CD14-positive monocyte (primary cell): ENCODE measurements at regions not wholly inside any gene's neighbourhood (a gene's known extent, or its start where the extent isn't known, plus 50 kb on each side); places are given as distances from the start of the nearest gene placed in this dataset.

Experiments
- DNase-seq, 3 donors: peaks; one replicate each; pipeline ENCODE4 v3.0.0-alpha.2; 2011 to 2022
- H2AFZ ChIP-seq: 2 replicates; pipeline ENCODE4 v1.6.0; 2012; ENCODE audit warnings: mild to moderate bottlenecking, low read depth, low read length, inconsistent platforms; ENCODE audit not compliant: insufficient read depth, poor library complexity, severe bottlenecking
- H3K27ac ChIP-seq, 2 donors: 1 replicate in 1 of 2; 2 replicates in 1 of 2; pipeline ENCODE4 v1.5.1; 2012 to 2013; ENCODE audit warnings: low read length in 2 of 2, control low read depth in 1 of 2, inconsistent platforms in 1 of 2, low read depth in 1 of 2, mild to moderate bottlenecking in 1 of 2
- H3K27me3 ChIP-seq, 2 donors: one replicate each; pipeline versions ENCODE4 v1.6.0 to v1.6.1; 2011 to 2013; ENCODE audit warnings: low read length in 2 of 2; ENCODE audit not compliant: control insufficient read depth in 2 of 2, insufficient read depth in 2 of 2
- H3K36me3 ChIP-seq, 2 donors: replicated peaks in 1 of 2; 1 replicate in 1 of 2; 2 replicates in 1 of 2; pipeline versions ENCODE4 v1.5.1 to v1.6.1; 2012 to 2013; ENCODE audit warnings: low read length in 2 of 2, control low read depth in 1 of 2, inconsistent platforms in 1 of 2, mild to moderate bottlenecking in 1 of 2; ENCODE audit not compliant: insufficient read depth in 2 of 2, control insufficient read depth in 1 of 2
- H3K4me1 ChIP-seq, 2 donors: 1 replicate in 1 of 2; 2 replicates in 1 of 2; pipeline versions ENCODE4 v1.5.1 to v1.6.1; 2012 to 2013; ENCODE audit warnings: low read length in 2 of 2, control low read depth in 1 of 2, inconsistent platforms in 1 of 2, mild to moderate bottlenecking in 1 of 2, moderate library complexity in 1 of 2; ENCODE audit not compliant: insufficient read depth in 2 of 2, control insufficient read depth in 1 of 2
- H3K4me2 ChIP-seq: replicated peaks from 2 replicates; pipeline ENCODE3; 2012; ENCODE audit warnings: low read length, moderate library complexity, mild to moderate bottlenecking; ENCODE audit not compliant: poor library complexity, severe bottlenecking; ENCODE audit errors: extremely low read depth
- H3K4me3 ChIP-seq, 3 experiments: fragments of 200-600 bp in 1 of 3; sonication (generic) in 1 of 3; replicated peaks in 1 of 3; 1 replicate in 2 of 3; 2 replicates in 1 of 3; pipeline ENCODE4 v1.5.1; 2011 to 2013; ENCODE audit warnings: low read length in 3 of 3, mild to moderate bottlenecking in 3 of 3, control low read depth in 2 of 3, low read depth in 2 of 3, inconsistent platforms in 1 of 3, moderate library complexity in 1 of 3
- H3K79me2 ChIP-seq: 2 replicates; pipeline ENCODE4 v1.6.0; 2012; ENCODE audit warnings: mild to moderate bottlenecking, control low read depth, inconsistent platforms, low read length, moderate library complexity; ENCODE audit not compliant: insufficient read depth
- H3K9ac ChIP-seq: 2 replicates; pipeline ENCODE4 v1.6.0; 2017; ENCODE audit warnings: low read length, mild to moderate bottlenecking; ENCODE audit not compliant: insufficient read depth, poor library complexity, severe bottlenecking
- H3K9me3 ChIP-seq, 2 donors: replicated peaks in 1 of 2; 1 replicate in 1 of 2; 2 replicates in 1 of 2; pipeline versions ENCODE4 v1.5.1 to v1.6.1; 2012 to 2013; ENCODE audit warnings: low read length in 2 of 2, control low read depth in 1 of 2; ENCODE audit not compliant: control insufficient read depth in 1 of 2, insufficient read depth in 1 of 2
- H4K20me1 ChIP-seq: 2 replicates; pipeline ENCODE4 v1.6.0; 2012; ENCODE audit warnings: mild to moderate bottlenecking, low read length, control low read depth, moderate library complexity; ENCODE audit not compliant: insufficient read depth
- H3K27ac Mint-ChIP-seq, 7 donors: one replicate each; pipeline ENCODE4 v1.8.0; 2020; ENCODE audit warnings: mild to moderate bottlenecking in 7 of 7, mixed read lengths in 7 of 7, moderate library complexity in 6 of 7, inconsistent platforms in 2 of 7
- H3K27me3 Mint-ChIP-seq, 3 donors: one replicate each; pipeline ENCODE4 v1.8.0; 2021 to 2022; ENCODE audit warnings: low read depth in 3 of 3, mild to moderate bottlenecking in 3 of 3, mixed read lengths in 3 of 3, moderate library complexity in 3 of 3, inconsistent platforms in 1 of 3
- H3K36me3 Mint-ChIP-seq, 2 donors: one replicate each; pipeline ENCODE4 v1.8.0; 2020; ENCODE audit warnings: mixed read lengths in 2 of 2, inconsistent platforms in 1 of 2, mild to moderate bottlenecking in 1 of 2
- H3K4me1 Mint-ChIP-seq: one replicate; pipeline ENCODE4 v1.8.0; 2020; ENCODE audit warnings: mild to moderate bottlenecking, mixed read lengths
- H3K4me3 Mint-ChIP-seq, 2 donors: one replicate each; pipeline ENCODE4 v1.8.0; 2020; ENCODE audit warnings: mild to moderate bottlenecking in 2 of 2, mixed read lengths in 2 of 2, moderate library complexity in 1 of 2
- H3K9me3 Mint-ChIP-seq, 7 donors: one replicate each; pipeline ENCODE4 v1.8.0; 2020 to 2022; ENCODE audit warnings: mixed read lengths in 7 of 7, mild to moderate bottlenecking in 6 of 7, moderate library complexity in 6 of 7, inconsistent platforms in 2 of 7
- CTCF ChIP-seq: fragments of 200-600 bp; IDR thresholded peaks from one replicate; pipeline ENCODE4 v1.8.0; 2022; ENCODE audit warnings: antibody characterized with exemption, mild to moderate bottlenecking
- whole genome bisulfite sequencing: methylation state at CpG from one replicate; pipeline ENCODE4 v1.1.5; 2013; ENCODE audit warnings: missing lambda C conversion rate; ENCODE audit not compliant: insufficient coverage; 5-methylcytosine and 5-hydroxymethylcytosine counted together
- intact Hi-C, 2 donors: fragments of 100-400 bp; cut with micrococcal nuclease; formaldehyde crosslinking; loops; one replicate each; pipeline versions ENCODE4 v1.15.0 to v1.15.1; 2023

DNA sequence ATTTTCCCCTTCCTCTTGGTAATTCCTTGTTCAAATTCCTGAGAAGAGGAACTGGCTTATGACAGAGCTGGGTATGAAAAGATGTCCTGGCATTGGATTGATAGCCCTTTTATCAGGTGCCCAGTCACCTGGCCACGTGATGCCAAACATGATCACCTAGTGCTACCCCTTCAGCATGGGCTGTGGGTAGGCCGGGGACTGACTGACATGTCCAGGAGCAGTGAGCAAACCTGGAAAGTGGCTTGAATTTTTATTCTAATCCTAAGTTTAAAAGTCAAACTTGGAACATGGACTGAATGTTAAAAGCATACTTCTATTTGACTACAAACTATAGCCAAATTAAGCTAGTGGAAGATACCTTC is 99.7 kb upstream of the CXCL13 start:
- no peaks in the 10 kb centered on the region for H3K79me2 ChIP-seq
- peaks cover 0 to 3% (median 0%) of the 10 kb centered on the region in 7 donors for H3K9me3 Mint-ChIP-seq
- H3K4me1 Mint-ChIP-seq, result no peaks in the 10 kb centered on the region
- H3K27ac ChIP-seq, result no peak overlapping the region
- H3K36me3 ChIP-seq, result no peaks in the 10 kb centered on the region
- H3K4me2 ChIP-seq, result no peak overlapping the region
- no peaks in the 10 kb centered on the region for H3K9me3 ChIP-seq
- H3K4me3 Mint-ChIP-seq, result no peak overlapping the region
- intact Hi-C loops, result no loop called here
- H3K4me3 ChIP-seq, result no peak overlapping the region
- H3K27ac Mint-ChIP-seq, result no peak overlapping the region
- H3K36me3 Mint-ChIP-seq, result no peaks in the 10 kb centered on the region
- H3K27me3 ChIP-seq, result no peaks in the 10 kb centered on the region
- H2AFZ ChIP-seq, result no peak overlapping the region
- no CpG with 5 or more reads among the region's 2 CpGs for WGBS
- peaks cover 0 to 3% (median 2%) of the 10 kb centered on the region in 3 donors for H3K27me3 Mint-ChIP-seq
- H3K9ac ChIP-seq, result no peak overlapping the region
- no peaks in the 10 kb centered on the region for H3K4me1 ChIP-seq
- no peak for TF ChIP-seq CTCF
- H4K20me1 ChIP-seq, result no peaks in the 10 kb centered on the region
- DNase-seq, result no peak

DNA sequence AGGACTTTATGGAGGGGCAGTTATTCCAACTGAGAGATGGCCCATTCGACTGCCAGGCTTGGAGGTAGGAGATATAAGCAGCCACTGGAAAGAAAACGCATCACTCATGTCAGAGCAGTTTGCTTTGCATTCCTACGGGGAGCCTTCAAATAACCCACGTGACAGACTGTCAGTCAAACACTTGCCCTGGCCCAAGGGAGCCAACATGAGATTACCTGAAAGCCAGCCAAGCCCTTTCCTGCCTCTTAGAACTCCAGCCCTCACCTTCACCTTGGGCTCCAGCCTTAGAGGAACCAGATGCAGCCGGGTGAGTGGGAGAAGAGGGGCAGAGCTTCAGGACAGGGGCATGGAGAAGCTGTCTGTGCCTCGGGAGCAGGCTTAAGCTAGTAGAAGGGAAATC is 95.3 kb upstream of the CXCL13 start:
- Histone ChIP-seq H3K27me3 (no peaks in the 10 kb centered on the region), H3K79me2 (no peaks in the 10 kb centered on the region), H2AFZ (no peak overlapping the region), H3K9me3 (no peaks in the 10 kb centered on the region), H3K4me3 (no peak overlapping the region), H4K20me1 (no peaks in the 10 kb centered on the region), H3K36me3 (no peaks in the 10 kb centered on the region), H3K4me2 (no peak overlapping the region), H3K4me1 (no peaks in the 10 kb centered on the region), H3K27ac (no peak overlapping the region), H3K9ac (no peak overlapping the region)
- DNase-seq, result no peak
- no peaks in the 10 kb centered on the region for H3K36me3 Mint-ChIP-seq
- H3K9me3 Mint-ChIP-seq, result peaks cover 0 to 3% (median 0%) of the 10 kb centered on the region in 7 donors
- WGBS, result 93% methylated on average over 3 of the region's 6 CpGs
- no peak for TF ChIP-seq CTCF
- no peak overlapping the region for H3K4me3 Mint-ChIP-seq
- no peaks in the 10 kb centered on the region for H3K4me1 Mint-ChIP-seq
- H3K27ac Mint-ChIP-seq, result no peak overlapping the region
- H3K27me3 Mint-ChIP-seq, result peaks cover 0 to 4% (median 0%) of the 10 kb centered on the region in 3 donors
- intact Hi-C loops, result no loop called here
